ENCODE measurements at regions not wholly inside any gene's neighbourhood (a gene's known extent, or its start where the extent isn't known, plus 50 kb on each side); places are given as distances from the start of the nearest gene placed in this dataset.

DNA sequence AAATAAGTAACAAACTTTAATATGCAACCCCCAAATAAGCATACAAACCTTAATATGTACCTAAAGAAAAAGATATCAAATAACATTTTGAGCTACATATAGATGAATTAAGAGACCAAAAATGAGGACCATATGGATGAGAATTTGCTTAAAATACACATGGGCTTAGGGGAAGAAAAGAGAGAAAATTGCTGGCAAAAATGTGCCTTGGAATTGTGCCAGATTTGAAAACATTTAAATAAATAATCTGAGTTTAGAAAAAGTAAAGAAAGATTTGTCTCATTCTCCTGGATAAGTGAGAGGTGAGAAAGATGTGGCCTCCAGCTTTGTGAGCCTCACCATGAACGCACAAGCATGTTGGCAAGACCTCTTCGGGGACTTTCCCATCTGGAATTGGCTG, 372.6 kb downstream of the SOX11 start:
- DNase-seq, result no peak

DNA sequence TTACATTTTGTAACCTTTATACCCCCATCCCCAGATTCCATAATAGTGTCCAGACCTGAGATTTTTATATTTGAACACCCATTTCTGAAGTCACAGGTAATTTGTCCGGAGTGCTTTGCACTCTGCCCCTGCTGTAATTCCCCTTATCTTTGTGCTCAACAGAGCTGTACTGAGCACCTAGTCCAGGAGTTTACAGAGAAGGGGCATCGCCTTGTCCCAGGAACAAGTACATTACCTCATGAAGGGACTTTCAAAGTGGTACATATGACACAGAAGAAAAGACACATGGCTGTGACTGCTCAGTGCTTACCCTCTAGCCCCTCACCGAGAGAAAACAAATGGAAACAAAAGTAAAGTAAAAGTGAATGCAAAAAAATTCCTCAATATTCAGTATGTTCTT, 373.5 kb downstream of the SOX11 start:
- DNase-seq, result no peak

DNA sequence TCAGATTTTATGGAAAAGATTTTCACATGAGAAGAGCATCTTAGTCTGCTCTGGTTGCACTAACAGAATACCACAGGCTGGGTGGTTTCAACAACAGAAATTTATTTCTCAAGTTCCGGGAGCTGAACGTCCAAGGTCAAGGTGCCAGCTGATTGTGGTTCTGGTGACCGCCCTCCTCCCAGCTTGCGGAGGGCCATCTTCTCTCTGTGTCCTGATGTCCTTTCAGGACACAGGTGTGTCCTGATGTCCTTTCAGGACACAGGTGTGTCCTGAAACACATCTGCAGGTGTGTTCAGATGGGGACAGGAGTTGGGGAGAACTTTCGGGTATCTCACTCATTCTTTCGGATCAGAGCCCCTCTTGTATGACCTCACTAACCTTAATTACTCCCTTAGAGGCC, 374.9 kb downstream of the SOX11 start:
- no peak for DNase-seq

DNA sequence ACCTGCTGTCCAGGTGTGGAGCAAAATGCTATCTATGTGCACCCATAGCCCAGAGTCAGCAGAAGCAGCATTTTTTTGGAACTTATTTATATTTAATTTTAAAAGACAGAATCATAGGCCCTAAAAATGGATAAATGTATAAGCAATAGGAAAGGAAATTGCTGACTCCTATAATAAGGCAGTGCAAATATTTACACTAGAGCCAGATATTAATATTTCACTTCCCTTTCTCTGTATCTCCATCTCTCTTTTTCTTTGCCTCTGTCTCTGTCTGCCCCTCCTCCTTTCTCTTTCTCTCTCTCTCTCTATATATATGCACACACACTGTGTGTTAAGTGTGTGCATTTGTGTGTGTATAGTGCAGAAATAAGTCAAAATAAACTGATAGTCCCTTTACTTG, 375.6 kb downstream of the SOX11 start:
- no peak for DNase-seq

DNA sequence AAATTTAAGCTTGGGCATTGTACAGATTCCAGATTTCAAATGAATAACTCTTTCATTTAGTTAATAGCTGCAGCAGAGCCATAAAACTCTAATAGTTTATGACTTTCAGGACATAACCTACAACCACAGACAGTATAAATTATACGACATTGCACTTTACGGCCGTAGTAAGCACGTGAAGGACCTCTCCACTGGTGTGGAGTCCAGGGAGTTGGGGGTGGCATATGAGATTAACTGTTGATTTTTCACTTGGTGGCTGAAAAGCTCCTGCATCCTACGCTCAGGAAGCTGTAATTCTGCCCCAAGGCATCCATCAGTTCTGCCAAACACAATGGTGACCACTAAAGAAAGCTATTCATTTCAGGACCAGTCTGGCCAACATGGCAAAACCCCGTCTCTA, 376.2 kb downstream of the SOX11 start:
- no peak for DNase-seq

DNA sequence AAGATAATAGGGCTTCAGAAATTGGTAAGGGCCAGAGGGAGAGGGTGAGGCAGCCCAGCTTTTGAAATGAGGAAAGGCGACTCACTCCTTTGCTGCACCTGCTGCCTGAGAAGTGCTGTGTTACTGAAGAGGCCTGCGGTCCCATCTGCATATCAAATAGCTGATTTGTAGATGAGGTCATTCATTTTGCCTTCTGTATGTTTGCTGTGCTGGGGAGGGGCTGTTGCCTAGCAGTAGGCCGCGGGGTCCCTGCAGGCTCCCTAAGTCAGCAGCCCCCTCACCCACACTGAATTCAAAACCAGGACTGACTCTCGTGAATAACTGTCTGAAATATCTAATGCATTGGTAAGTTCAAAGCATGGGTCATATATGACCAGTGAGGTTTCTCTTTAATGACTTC, 377.2 kb downstream of the SOX11 start:
- DNase-seq, result no peak

DNA sequence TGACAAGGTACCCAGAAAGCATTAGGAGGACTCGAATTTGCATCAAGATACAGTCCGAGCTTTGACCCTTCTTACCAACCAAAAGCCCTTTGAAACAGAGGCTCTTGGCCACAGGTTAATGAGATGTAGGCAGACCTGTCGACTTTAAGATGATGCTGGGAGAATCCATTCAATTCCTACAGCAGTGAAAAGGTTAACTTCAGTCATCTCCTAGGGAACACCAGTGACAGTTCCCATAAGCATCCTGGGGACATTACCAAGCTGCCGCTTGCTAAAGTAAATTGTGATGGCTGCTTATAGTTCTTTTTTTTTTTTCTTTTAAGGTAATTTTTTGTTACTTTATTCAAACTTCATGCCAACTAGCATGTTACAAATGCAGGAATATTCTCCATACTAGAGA, 379.3 kb downstream of the SOX11 start:
- DNase-seq, result no peak

DNA sequence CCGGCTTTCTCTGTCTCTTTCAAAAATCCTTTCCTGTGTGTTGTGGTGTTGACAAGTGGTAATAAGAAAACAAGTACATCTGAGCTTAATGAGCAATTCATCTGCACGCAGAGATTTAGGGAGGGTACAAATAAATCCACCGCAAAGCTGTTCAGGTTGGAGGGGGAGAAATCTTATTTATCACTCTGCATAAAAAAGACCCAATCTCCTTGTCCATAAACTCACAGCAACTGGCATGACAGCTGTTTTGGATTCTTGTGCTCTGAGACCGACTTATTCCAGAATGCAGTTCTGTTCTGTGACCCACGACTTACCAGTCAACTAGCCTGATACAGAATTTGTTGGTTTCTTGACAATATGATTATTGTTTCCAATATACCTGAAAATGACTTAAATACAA, 380.1 kb downstream of the SOX11 start:
- no peak for DNase-seq

DNA sequence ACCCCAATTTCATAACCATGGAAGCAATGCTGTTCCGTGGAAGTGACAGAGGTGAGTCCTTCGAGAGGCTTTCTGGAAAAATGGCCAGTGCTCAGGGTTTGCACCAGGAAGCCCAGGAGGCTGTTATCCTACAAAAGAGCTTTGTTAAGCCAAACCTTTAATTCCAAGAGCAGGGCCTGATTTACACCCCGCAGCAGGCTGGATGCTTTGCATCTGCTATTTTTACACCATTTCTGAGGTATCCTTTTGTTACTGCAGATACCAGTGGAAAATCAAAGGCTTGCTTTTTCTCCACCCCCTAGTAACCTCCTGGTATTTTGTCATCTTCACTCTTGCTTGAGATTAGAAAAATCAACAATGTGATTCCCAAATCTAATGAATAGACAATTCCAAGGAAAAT, 380.6 kb downstream of the SOX11 start:
- no peak for DNase-seq

DNA sequence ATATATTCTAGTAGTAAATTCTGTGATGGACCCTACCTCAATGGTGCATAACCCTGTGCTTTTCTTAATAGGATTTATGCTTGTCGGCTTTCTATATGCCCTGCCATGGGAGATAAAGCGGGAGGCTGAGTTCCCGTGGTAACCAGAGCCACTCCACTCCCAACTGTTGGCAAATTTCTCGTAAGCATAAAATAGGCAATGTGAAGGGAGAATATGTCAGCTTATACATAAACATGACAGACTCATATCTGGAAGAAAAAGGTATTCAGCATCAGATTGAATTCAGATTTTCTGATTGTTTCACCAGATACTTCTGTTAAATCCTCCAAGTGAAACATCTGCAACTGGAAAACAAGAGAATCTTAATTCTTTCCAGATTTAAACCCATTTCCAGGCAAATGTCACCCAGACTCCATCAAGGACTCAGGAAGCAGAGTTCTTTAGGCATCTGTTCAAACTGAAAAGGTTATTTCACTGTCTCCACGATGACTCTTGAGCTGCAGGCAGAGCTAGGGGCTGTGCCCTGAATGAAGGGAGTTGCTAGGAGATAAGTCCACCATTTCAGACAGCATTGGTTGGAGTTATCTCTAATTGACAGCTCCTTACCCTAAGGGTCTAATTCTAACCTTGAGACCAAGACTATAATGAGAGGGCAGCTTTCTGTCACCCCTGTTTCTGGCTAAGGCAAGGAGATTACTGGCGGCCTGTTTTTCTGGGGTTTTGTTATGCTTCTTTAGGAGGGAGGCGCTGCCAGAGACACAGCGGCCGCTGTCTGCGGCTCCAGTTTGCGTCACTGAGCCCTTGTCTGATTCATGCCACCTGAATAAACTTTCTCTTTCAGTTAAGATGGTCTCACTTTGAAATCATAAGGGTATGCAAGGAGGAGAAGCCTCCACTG, 381.3 kb downstream of the SOX11 start:
- peak in 27 of 58 donors; percentile 4 to 45 (median 15) for DNase-seq

DNA sequence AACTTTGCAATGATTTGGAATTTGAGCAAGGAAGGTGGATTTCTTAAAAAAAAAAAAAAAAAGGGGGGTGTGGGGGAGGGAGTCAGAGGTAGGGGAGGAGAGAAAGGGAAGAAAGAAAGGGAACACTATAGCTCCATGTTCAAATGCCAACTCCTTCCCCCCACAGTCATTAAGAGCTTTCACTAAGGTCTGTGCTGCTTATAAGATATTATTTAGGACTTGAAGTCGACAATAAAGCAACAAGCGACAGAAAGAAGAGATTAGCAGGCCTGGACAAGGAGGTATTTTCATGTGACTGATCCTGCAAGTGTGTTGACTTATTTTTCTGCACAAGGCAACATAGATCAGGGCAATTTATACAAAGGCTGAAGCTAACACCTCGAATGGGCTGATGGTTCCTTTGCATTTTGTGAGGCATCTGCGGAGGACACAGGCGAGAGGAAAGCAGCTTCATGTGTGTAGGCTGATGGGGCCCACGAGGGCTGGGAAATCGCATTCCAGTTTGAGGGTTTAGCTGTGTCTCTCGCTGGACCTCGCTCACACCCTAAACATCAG, 382.0 kb downstream of the SOX11 start:
- no peak for DNase-seq

DNA sequence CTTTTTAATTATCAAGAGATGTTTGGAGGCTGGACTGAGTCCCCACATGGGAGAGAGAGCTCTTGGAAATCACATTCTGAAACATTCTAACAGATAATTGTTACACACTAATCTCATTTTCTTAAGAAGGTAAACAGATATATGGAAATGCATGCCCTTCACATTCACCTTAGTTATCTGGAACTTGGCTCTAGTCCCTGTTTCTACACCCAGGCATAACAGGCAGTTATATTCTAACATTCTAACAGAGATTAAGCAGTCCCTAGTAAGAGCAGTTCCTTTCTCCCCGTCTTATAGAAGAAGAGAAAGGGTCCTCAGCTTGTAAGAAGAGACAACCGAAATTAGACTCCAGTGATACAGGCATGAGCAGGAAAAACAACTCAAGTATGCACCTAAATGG, 385.4 kb downstream of the SOX11 start:
- DNase-seq, result no peak

DNA sequence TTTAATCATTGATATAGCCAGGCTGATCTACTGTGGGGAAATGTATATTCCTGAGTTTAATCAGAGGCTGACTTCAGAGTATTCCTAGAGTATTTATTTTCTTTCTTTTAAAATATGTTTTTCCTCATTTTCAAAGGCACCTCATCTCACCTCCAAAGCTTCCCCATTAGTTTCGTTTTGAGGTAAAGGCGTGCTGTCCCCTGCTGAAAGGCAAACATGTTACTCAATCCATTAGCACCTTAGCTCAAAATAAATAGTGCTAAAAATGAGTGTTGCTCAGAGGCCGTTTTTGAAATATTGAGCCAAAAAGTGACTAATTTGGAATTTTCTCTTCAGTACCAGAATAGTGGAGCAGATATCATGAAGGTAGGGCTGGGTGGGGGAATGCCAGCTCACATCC, 386.2 kb downstream of the SOX11 start:
- no peak for DNase-seq

DNA sequence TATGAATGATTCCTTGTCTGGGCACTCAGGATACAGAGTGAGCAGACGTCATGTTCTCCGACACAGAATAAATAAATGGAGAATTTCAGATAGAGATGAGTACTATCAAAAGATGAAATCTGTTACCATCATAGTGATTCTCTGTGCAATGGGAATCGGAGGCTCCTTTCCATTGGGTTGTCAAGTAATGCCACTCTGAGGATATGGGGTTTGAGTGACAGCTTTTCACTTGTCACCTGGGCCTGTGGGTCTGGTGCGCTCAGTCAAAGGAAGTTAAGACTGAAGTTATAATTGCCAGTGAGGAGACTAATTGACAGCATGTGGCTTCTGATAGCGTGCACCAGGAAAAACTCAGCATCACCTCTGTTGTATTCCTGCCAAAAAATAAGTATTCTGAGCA, 387.2 kb downstream of the SOX11 start:
- no peak for DNase-seq

DNA sequence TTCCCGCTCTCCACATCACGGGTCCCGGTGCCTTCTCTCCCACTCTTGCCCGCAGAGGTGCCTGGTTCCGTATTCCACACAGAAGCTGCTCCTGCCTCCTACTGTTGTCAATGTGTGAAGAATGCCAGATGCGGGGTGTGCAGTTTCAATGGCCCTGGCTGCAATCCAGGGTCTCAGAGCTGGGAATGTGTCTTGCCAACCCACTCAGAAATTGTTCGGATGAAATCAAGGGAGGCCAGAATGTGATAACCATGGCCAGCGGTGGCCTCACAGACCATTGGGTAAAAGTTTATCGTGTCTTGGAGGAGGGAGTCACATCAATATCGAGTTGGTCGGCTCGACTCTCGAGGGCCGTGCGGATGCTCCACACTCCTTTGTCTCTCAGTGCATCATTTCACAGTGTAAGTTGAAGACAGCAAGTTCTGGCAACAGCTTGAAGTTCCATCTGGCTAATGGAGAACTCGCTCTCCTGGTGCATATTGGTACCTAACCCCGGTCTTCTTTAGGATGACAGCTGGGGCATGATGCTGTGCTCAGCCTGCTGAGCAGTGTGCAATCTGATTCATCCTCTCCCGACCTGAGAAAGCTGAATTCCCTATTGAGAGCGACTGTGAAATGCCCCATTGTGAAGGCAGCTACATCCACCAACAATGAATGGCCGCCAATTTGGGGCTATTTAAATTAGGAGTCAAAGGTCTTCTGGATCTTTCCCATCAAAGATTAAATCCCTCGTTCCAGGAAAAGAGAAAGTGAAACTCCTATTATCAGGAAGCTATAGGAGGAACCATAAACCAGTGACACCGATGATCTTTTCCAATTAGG, 389.0 kb downstream of the SOX11 start:
- DNase-seq, result peak in 43 of 58 donors; percentile 8 to 80 (median 48)

DNA sequence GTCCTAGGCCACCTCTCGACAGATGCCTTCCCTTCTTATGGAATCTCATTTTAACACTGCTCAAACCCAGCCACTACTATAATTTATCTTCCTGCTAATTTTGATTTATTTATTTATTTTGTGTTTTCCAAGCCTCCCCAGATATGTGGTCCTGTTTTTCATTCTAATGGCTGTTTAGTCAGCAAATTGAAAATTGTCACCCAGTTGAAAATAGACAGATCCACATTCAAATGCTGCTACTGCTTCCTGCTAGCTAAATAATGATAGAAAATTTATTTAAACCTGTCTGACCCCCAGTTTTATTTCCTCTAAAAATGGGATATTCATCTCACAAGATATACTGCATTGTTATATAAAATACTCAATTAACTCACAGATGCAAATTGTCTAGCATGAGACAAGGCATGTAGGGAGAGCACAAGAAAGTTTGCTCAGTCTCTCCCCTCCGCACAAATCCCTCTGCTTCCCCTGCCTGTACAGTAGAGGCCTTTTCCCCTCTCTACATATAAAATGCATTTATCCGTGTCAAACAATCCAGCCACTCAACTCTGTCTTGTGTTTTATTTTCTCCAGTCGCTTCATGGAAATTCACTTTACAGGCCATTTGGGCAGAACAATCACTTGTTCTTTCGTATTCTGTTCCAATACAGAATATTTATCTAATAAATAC, 389.9 kb downstream of the SOX11 start:
- DNase-seq, result no peak

DNA sequence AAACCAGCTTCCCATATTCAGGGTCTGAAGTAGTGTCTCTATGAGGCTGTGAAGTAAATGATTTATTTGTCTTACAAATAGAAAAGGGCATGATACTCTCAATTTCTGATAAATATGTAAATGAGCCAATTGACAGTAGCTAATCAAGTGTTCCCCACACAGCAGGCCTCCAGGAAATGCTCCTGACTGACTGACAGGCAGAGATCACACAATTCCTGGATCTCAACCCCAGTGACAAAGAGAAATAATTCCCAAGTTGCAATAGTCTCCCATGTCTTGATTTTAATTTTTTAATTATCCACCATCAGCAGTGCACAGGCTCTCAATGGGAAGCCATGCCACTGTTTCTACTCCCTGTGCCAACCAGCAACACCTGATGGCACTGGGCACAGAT, 390.4 kb downstream of the SOX11 start:
- no peak for DNase-seq

DNA sequence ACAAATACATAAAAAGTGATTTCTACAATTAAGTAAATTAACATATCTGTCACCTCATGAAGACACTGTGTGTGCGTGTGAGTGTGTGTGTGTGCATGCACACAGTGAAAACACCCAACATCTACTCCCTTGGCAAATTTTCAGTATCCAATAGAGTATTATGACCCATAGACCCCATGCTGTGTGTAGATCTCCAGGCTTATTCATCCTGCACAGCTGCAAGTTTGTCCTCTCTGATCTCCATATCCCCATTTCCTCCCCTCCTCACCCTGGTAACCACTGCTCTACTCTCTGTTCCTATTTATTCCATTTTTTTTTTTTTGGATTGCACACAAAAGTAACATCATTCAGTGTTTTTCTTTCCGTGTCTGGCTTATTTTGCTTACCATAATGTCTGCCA, 391.0 kb downstream of the SOX11 start:
- no peak for DNase-seq

DNA sequence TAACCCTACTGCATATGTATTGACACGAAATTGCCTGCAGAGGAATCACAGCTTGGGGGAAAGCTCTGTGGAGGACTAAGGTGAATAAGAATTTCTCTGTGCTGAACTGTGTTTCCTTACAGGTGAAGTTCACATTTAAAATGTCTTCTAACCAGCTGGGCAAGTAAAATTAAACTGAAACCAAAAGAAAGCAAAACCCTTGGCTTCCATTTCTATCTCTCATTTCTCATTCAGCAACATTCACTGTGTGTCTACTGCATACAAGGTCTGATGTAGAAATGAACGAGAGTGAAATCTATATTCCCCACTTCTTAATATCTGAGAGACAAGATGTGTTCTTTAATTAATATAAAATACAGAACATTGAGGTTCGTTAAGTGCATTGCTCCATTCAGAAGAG, 397.3 kb downstream of the SOX11 start:
- DNase-seq, result no peak

DNA sequence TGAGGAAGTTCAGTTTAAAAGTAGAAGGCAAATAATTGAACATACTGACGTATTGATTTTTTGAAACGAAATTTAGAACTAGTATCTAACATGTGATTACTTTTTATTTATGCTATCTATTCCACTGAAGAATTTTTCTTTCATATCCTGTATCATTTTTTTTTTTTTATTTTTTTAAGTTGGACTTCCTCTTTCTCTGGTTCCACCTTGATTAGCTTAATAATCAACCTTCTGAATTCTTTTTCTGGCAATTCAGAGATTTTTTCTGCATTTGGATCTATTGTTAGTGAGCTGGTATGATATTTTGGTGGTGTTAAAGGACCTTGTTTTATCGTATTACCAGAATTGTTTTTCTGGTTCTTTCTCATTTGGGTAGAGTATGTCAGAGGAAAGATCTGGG, 411.2 kb downstream of the SOX11 start:
- DNase-seq, result no peak

DNA sequence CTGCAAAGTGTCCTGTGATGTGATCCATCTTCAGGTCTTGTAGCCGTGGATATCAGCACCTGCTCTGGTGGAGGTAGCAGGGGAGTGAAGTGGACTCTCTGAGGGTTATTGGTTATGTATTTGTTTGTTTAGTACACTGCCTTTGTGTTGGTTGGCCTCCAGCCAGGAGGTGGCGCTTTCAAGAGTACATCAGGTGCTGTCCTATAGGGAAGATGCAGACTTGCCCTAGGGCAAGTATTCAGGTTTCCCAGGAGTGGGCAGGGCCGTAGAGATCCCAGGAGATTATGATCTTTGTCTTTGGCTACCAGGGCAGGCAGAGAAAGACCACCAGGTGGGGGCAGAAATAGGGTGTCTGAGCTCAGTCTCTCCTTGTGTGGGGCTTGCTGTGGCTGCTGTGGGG, 411.8 kb downstream of the SOX11 start:
- no peak for DNase-seq

DNA sequence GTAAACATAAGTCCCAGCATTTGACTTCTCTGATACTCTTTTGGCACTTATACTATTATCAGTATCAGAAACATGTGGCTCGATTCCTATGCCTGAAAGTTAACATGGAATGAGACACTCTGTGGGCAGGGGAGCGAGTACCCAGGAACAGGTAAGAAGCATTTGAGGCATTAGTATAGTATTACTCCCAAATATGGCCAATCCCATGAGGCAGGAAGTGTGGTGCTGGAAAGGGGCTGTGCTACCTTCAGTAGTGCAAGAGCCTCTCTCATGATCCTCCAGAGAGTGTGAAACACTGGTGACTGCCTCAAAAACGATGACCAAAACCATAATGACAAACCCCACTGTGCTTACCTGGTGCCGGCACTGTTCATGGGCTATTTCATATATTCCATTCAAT, 415.1 kb downstream of the SOX11 start:
- no peak for DNase-seq

Data from anterior cingulate cortex (tissue), 58 donors.